GM06990 (cell line): ENCODE measurements at regions not wholly inside any gene's neighbourhood (a gene's known extent, or its start where the extent isn't known, plus 50 kb on each side); places are given as distances from the start of the nearest gene placed in this dataset.
"Not testable (repeated sequence)": the region's sequence is repeated elsewhere in the genome, so short reads cannot be mapped to it uniquely, and the experiment has no call there.

Experiments
- DNase-seq: peaks from one replicate; pipeline ENCODE4 v3.0.0-alpha.2; 2011; ENCODE audit not compliant: insufficient read length; ENCODE audit errors: extremely low read depth
- H3K27me3 ChIP-seq: replicated peaks from 2 replicates; pipeline ENCODE4 v1.6.0; 2011; ENCODE audit warnings: low read length; ENCODE audit not compliant: control insufficient read depth, insufficient read depth
- H3K36me3 ChIP-seq: 2 replicates; pipeline ENCODE4 v1.5.1; 2011; ENCODE audit warnings: low read length; ENCODE audit not compliant: control insufficient read depth, insufficient read depth
- H3K4me3 ChIP-seq: replicated peaks from 2 replicates; pipeline ENCODE4 v1.5.1; 2011; ENCODE audit warnings: low read depth, mild to moderate bottlenecking, control low read depth, low read length
- TF ChIP-seq, protein P1 (sequence below): IDR thresholded peaks from 2 replicates; pipeline ENCODE4 v1.5.1; 2011; ENCODE audit warnings: low read length, control low read depth, mild to moderate bottlenecking, inconsistent platforms; ENCODE audit not compliant: insufficient read depth, poor library complexity, severe bottlenecking

DNA sequence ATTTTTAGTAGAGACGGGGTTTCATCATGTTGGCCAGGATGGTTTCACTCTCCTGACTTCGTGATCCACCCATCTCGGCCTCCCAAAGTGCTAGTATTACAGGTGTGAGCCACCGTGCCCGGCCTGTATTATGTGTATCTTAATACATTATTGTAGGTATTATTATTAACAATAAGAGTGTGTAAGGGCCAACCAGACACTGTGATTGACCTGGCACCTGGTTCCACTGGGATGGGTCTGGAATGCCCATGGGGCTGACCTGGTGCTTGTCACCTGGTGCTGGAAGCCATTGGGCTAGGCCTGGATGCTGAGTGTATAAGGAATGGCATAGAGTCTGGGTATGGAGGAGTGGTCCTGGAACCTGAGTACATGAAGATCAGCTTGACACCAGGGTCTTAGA is 906.9 kb upstream of the TMEFF2 start:
- no peak for DNase-seq
- TF ChIP-seq, protein P1, sequence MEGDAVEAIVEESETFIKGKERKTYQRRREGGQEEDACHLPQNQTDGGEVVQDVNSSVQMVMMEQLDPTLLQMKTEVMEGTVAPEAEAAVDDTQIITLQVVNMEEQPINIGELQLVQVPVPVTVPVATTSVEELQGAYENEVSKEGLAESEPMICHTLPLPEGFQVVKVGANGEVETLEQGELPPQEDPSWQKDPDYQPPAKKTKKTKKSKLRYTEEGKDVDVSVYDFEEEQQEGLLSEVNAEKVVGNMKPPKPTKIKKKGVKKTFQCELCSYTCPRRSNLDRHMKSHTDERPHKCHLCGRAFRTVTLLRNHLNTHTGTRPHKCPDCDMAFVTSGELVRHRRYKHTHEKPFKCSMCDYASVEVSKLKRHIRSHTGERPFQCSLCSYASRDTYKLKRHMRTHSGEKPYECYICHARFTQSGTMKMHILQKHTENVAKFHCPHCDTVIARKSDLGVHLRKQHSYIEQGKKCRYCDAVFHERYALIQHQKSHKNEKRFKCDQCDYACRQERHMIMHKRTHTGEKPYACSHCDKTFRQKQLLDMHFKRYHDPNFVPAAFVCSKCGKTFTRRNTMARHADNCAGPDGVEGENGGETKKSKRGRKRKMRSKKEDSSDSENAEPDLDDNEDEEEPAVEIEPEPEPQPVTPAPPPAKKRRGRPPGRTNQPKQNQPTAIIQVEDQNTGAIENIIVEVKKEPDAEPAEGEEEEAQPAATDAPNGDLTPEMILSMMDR, result no peak
- no peaks in the 10 kb centered on the region for H3K27me3 ChIP-seq
- no peak overlapping the region for H3K4me3 ChIP-seq
- no peaks in the 10 kb centered on the region for H3K36me3 ChIP-seq

DNA sequence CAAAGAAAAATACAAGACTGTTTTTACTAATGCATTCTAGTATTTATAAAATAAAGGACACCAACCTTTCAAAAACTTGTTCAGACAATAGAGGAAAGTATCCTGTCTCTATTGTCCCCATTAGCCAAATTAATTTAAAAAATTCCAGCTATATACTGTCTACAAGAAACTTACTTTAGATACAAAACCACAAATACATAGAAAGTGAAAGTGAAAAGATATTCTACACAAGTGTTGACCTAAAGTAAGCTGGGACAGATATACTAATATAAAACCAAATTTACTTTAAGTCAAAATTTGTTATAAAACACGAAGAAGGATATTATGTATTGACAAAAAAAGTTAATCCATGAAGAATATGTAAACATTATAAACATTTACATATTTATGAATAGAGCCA is 893.3 kb upstream of the TMEFF2 start:
- no peak for DNase-seq
- no peak overlapping the region for H3K4me3 ChIP-seq
- no peaks in the 10 kb centered on the region for H3K36me3 ChIP-seq

DNA sequence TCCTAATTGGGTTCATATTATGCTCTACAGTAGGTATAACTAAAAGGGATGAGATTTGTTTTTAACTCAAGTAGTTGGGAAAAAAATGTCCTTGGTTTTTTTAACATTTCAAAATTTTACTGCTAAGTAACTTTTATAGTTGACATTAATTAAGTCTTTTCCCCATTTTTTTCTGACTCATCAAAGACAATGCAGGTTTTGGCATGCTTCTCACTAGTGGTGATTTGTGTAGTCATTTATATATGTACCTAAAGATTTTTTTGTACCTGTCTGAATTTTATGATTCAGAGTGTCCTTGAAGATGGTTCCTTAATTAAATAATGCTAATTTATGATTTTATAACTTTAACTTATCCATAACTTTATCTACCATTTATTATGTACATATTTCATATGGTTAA is 882.3 kb upstream of the TMEFF2 start:
- no peaks in the 10 kb centered on the region for H3K27me3 ChIP-seq
- no peak for DNase-seq
- TF ChIP-seq, protein P1, result no peak
- no peak overlapping the region for H3K4me3 ChIP-seq
- H3K36me3 ChIP-seq, result no peaks in the 10 kb centered on the region

More for the DNA sequence above, 893.3 kb upstream of the TMEFF2 start:
- TF ChIP-seq, protein P1, result no peak
- H3K27me3 ChIP-seq, result no peaks in the 10 kb centered on the region

DNA sequence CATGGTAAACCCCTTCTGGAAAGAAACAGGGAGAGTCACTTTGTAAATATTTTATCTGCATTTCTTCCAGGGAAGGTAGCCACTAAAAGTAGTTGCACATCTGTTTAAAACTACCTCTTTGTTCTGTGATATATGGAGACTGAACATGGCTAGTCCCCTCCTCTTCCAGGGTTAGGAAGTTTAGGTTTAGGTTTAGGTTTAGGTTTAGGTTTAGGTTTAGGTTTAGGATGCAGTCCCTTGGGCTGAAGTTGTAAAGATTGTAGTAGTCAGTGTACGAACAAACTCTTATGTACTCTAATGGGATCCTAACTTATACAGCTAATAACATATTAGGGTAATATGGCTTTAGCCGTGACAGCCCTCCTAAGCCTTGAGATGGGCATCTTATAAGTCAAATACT is 880.2 kb upstream of the TMEFF2 start:
- DNase-seq, result no peak
- Histone ChIP-seq H3K36me3 (no peaks in the 10 kb centered on the region), H3K4me3 (no peak overlapping the region), H3K27me3 (no peaks in the 10 kb centered on the region)
- TF ChIP-seq, protein P1, result no peak

DNA sequence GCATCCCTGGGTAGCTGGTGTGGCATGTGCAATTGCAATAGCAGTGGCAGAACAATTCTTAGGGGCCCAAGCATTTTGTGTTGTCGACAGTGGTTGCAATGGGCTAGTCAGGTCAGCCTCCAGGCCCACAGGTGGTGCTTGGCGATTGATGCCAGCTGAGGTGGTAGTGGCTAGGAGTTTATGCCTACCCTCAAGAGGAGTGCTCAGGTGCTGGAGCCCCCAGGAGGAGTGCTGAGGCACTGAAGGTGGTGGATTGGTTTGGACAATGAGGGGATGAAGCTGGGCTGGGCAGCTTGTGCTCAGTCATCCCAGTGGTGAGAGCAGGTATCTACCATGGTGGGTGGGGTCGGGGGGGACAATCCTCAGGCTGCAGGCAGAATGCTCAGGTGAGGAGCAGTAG is 877.9 kb upstream of the TMEFF2 start:
- no peaks in the 10 kb centered on the region for H3K36me3 ChIP-seq
- no peak for DNase-seq
- H3K27me3 ChIP-seq, result no peaks in the 10 kb centered on the region
- TF ChIP-seq, protein P1, result no peak
- H3K4me3 ChIP-seq, result no peak overlapping the region

DNA sequence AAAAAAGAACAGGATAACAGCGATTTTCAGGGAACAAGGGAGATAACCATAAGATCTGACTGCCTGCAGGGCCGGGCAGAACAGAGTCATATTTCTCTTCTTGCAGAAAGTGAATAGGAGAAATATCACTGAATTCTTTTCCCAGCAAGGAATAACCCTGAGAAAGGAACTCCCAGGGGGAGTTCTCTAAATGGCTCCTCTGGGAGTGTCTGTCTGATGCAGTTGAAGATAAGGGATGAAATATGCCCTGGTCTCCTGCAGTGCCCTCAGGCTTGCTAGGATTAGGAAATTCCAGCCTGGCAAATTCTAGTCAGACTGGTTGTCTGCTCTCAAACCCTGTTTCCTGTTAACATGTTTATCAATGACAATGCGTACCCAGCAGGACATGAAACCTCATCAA is 830.8 kb upstream of the TMEFF2 start:
- DNase-seq, H3K4me3 ChIP-seq, H3K36me3 ChIP-seq, H3K27me3 ChIP-seq: not testable (repeated sequence)

DNA sequence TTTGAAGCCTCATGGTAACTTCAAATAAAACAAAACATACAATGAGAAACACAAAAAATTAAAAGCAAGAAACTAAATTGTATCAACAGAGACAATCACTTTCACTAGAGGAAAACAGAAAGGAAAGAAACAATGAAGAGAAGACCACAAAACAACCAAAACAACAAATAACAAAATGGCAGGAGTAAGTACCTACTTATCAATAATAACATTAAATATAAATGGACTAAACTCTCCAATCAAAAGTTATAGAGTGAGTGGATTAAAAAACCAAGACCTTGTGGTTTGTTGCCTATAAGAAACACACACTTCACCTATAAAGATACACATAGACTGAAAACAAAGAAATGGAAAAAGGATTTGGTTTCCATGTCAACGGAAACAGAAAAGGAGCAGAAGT is 830.1 kb upstream of the TMEFF2 start:
- Histone ChIP-seq H3K36me3 (no peaks in the 10 kb centered on the region), H3K27me3 (no peaks in the 10 kb centered on the region), H3K4me3 (no peak overlapping the region)
- DNase-seq, result no peak
- TF ChIP-seq, protein P1, result no peak
